Stomach (tissue), 4 donors: ENCODE measurements at regions not wholly inside any gene's neighbourhood (a gene's known extent, or its start where the extent isn't known, plus 50 kb on each side); places are given as distances from the start of the nearest gene placed in this dataset.

Source experiments
- CTCF ChIP-seq, 7 experiments: fragments of 450-650 bp in 4 of 7; fragments of 200-600 bp in 3 of 7; sonication (generic) in 3 of 7; IDR thresholded peaks; one replicate each; pipeline ENCODE4 v1.5.1; 2016 to 2019; ENCODE audit warnings: antibody characterized with exemption in 7 of 7, control low read depth in 2 of 7, mild to moderate bottlenecking in 1 of 7
- EP300 ChIP-seq: sonication (generic); formaldehyde crosslinking; IDR thresholded peaks from one replicate; pipeline ENCODE4 v1.6.1; 2017; ENCODE audit warnings: antibody characterized with exemption

- TF ChIP-seq CTCF (IDR thresholded peaks at IDR 0.05) (no peak), EP300 (no peak)
These were observed 218.5 kb downstream of the ENC1 start for GRCh38 chr5:74422030-74422429.
